MM.1S (cell line): ENCODE measurements at regions not wholly inside any gene's neighbourhood (a gene's known extent, or its start where the extent isn't known, plus 50 kb on each side); places are given as distances from the start of the nearest gene placed in this dataset.

Experiments
- EZH2 ChIP-seq: fragments of 300-600 bp; sonication (generic); optimal IDR thresholded peaks from 2 replicates; pipeline ENCODE3; 2017; ENCODE audit warnings: low read depth, mild to moderate bottlenecking, antibody characterized with exemption, low read length, mixed read lengths
- TF ChIP-seq, protein P1 (sequence below): fragments of 300-600 bp; sonication (generic); IDR thresholded peaks from 2 replicates; pipeline ENCODE4 v1.5.1; 2016; ENCODE audit warnings: antibody characterized with exemption, low read length, mixed read lengths

- TF ChIP-seq, protein P1, sequence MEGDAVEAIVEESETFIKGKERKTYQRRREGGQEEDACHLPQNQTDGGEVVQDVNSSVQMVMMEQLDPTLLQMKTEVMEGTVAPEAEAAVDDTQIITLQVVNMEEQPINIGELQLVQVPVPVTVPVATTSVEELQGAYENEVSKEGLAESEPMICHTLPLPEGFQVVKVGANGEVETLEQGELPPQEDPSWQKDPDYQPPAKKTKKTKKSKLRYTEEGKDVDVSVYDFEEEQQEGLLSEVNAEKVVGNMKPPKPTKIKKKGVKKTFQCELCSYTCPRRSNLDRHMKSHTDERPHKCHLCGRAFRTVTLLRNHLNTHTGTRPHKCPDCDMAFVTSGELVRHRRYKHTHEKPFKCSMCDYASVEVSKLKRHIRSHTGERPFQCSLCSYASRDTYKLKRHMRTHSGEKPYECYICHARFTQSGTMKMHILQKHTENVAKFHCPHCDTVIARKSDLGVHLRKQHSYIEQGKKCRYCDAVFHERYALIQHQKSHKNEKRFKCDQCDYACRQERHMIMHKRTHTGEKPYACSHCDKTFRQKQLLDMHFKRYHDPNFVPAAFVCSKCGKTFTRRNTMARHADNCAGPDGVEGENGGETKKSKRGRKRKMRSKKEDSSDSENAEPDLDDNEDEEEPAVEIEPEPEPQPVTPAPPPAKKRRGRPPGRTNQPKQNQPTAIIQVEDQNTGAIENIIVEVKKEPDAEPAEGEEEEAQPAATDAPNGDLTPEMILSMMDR = no peak
- no peak for TF ChIP-seq EZH2
Observed at GRCh38 chr10:78360284-78360683, 326.6 kb downstream of the RPS24 start.
